HG03066 (cell line): ENCODE measurements at regions not wholly inside any gene's neighbourhood (a gene's known extent, or its start where the extent isn't known, plus 50 kb on each side); places are given as distances from the start of the nearest gene placed in this dataset.
A peak's percentile ranks its signal among the peaks of the same experiment; 100 is the strongest.
"Not testable (repeated sequence)": the region's sequence is repeated elsewhere in the genome, so short reads cannot be mapped to it uniquely, and the experiment has no call there.

Source experiments
- ATAC-seq: cut with Tn5 transposase; IDR thresholded peaks from one replicate; pipeline ENCODE4 v1.9.1; 2021; ENCODE audit warnings: low read depth; ENCODE audit not compliant: unreplicated experiment

DNA sequence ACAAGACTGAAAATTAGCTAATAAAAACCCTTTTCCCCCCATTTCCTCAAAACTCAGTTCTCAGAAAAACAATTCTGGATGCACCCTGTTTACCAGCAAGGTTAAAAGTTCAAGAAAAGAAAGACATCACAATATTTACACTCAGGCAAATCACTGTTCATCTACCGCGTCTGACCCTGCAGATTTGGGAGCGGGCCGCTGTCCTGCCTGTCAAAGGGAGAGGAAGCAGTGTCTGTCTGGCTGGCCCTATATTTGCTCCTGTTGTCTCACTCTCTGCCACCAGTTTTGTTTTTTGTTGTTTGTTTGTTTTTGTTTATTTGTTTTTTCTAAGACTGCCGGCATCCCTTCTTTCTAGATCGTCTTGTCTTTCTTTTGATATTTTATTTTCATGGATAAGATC, 299.4 kb downstream of the BCL2L11 start:
- not testable (repeated sequence) for ATAC-seq

DNA sequence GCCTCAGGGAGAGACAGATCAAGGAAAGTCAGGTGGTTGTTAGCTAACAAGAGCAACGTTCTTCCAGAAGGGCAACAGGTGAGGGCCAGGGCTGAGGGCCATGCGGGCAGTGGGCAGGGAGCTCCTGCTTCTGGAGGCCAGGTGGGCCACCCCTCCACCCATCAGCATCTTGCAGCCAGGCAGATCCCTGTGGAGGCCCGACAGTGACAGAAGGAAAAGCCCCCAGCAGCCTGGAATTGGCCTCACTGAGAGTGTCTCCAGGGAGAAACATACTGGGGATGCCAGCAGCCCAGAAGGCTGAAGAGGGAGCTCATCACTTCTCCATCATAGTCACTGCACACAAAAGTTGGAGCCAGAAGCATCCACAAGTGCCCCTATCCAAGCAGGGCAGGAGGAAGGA, 300.1 kb downstream of the BCL2L11 start:
- not testable (repeated sequence) for ATAC-seq

DNA sequence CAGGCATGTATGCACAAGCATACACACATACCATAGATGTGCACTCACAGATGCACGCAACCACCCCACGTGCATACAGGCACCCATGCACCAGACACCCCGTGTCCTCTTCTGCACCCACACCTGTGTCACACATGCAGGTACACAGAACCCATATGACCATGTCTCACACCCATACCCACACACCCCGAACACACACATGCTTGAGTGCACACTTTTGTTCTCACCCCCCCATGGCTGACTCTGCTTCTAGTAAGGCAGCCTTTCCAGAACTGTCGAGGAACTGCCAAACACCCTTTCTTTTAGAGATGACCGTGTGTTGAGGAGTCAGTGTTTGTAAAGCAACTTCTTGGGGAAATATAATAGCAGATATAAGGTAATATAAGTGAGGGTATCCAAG, 301.2 kb downstream of the BCL2L11 start:
- not testable (repeated sequence) for ATAC-seq

DNA sequence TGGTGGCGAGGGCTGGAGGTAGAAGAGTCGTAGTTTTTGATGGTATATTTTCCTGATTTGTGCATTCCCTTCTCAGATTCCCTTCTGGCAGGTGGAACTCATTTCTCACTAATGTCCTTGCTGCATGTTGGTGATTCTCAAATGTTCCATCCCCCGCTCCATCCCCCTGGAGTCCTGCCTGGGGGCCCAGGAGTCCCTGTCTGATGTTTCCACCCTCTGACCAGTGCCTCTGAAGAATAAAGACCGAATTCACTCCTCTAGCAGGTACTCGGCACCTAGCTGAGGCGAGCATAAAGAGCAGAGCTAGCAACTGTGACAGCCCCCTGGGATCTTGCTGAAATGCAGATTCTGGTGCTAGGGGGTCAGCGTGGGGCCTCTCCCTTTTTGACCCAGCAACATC, 301.8 kb downstream of the BCL2L11 start:
- not testable (repeated sequence) for ATAC-seq

DNA sequence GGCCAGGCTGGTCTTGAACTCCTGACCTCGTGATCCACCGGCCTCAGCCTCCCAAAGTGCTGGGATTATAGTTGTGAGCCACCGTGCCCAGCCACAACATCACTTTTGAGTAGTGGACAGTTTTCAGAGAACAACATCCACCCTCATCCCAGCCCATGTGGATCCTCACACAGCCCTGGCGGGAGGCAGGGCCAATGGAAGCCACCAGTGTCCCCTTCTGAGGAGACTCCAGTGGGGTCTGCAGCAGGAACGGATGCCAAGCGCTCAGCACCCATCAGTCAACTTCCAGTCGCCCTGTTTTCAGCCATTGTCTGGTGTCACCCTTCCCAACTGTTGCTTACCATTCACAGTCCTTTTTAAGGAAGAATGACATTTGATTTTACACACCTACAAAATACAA, 302.5 kb downstream of the BCL2L11 start:
- not testable (repeated sequence) for ATAC-seq

DNA sequence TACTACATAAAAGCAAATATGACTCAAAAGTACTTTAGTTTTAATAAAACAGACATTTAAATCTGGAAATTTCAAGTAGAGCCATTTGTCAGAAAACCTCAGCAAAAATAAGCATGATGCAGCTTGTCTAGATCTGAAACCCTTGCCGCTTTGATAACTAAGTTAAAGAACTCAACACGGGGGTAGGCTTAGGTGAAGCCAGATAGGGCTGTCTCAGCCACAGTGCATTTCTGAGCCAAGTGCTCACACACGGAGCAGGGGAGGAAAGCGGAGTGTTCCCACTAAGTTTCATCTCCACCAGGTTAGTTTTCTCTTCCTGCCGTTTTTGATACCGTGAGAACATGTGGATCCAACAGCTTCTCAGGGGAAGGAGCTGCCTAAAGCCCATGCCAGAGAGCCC, 303.5 kb downstream of the BCL2L11 start:
- ATAC-seq, result not testable (repeated sequence)

DNA sequence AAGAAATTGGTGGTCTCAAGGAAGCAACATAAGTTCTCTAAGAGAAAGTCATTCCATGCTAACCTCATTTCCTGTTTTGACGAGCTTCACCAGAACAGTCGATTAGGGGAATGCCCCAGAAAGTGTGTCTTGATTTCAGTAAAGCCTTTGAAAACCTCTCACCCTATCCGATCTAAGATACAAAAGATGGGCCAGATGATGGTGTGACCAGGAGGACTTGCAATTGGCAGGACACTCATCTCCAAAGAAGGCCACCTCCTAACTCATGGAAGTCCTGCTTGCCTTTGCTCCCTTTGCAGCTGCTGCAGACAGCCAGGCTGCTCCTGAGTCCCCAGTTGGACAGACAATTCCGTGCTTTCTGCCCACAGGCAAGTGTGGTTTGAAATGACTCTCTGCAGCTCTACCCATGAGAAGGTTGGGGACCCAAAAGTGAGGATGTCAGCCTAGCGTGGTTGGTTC, 304.2 kb downstream of the BCL2L11 start:
- not testable (repeated sequence) for ATAC-seq

DNA sequence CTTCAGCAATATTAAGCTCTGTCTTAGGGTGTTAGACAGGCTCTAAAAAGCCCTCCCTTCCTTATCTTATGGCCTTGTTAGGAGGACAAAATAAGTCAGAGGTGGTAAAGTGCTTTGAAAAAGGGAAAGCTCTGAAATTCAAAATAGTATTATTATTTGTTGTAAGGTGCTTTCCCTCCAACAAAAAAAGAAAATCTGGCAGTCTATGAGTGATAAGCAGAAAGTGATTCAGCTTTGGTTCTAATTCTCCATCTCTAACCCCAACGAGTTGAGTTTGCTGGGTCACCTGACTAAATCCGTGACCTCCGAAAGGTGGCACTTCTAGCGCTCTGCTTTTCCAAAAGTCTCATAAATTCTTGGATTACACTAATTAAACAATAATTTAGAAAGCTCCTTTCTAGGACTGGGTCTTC, 305.1 kb downstream of the BCL2L11 start:
- ATAC-seq, result not testable (repeated sequence)

DNA sequence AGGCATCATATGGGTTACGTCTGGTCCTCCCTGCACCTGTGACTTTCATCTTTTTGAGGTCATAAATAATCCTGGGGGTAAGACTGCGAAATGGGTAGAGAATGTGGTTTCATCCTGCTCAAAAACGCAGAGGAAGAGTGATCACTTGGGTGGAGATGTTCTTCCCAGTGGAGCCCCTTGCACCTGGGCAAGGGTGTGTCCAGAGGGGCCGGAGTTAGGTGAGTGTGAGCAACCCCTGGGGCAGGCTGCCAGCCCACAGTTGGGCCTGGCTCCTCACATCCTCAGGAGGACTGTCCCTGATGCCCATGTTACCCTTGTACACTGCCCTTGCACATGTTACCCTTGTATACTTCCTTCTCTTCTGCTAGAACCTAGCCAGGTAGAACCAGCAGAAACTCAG, 306.6 kb downstream of the BCL2L11 start:
- ATAC-seq, result not testable (repeated sequence)

DNA sequence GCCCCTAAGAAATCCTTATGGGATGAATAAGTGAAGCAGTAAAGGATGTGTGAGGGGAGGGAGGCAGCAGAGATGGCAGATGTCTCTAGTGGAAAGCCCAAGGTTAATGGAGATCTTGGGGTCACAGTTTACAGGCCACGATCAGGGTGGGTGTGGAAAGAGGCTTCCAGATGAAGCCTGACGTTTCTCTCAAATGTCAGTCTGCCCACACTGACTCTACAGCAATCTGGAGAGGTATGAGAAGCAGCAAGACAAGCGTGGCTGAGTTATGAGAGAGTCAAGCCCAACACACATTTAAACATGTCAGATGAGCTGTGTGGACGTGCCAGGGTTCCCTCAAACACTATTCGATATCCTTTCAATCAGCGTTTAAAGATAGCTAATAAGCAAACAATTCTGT, 308.2 kb downstream of the BCL2L11 start:
- not testable (repeated sequence) for ATAC-seq

DNA sequence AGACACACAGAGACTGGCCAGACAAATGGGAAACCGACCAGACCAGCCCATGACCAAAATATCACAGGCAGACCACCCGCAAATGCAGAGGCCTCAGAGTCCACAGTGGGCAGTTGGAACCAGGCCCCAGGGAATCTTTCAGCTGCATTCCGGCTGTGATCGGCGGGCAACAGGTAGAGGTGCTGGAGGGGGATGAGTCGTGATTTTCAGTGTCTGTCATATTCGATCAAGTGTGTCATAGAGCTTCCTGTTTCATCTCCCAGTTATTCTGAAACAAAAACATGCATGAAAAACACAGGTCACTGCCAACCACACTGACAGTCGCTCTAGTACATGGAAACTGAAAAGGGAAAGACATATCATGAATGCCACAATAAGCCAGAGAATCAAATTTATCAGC, 308.6 kb downstream of the BCL2L11 start:
- peak; percentile 52 for ATAC-seq

DNA sequence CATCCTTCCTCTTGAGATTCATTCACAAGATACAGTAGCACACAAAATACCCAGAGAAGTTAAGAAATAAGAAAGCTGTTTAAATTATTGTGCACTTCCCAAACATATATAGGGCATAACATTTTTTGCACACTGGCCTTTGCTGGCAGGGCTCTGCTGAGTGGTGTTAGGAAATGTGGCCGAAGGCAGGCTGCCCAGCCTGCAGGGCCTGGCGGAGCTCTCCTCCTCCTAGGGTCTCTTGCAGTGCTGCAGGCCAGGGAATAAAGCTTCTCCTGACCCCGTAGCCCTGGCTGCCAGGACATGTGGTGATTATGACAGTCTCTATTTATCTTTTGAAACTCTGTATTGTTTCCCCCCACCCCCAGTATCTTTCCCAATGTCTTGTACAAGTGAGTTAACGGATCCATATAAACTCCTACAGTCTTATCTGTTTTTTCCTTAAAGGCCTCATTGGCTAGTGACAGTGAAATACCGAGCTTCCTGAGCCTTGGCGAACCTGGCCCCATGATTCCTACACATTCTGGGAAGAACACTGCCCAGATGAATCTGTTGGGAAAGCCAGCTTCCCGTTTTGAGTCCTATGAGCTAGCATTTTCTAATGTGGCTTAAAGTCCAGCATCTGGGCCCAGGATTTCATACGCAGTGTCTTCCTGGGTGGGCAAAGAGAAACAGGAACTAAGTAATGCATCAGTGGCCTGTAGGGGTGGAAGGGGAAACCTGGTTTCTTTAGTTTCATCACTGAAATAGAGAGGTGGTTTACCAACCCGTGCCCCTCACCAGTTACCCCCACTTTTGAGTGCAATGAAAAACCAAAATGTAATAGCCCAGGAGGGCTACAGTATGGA, 310.3 kb downstream of the BCL2L11 start:
- ATAC-seq, result peak; percentile 58

DNA sequence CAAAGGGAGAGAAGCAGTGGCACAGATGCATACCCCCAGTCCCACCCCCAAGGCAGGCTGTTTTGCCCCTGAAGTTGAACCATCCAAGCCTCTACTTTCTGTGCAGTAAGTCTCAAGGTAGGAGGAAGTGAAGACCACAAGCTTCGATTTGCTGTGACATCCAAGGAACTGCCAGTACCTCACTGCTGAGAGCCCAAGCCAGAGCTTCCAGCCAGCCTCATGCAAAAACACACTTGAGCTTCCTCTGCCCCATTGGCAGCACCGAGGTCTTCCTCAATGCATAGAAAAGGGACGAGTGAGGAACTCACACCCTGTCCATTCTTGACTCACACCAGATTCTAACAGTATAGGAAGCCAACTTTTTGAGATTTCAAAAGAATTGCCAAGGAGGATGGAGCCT, 311.7 kb downstream of the BCL2L11 start:
- not testable (repeated sequence) for ATAC-seq

DNA sequence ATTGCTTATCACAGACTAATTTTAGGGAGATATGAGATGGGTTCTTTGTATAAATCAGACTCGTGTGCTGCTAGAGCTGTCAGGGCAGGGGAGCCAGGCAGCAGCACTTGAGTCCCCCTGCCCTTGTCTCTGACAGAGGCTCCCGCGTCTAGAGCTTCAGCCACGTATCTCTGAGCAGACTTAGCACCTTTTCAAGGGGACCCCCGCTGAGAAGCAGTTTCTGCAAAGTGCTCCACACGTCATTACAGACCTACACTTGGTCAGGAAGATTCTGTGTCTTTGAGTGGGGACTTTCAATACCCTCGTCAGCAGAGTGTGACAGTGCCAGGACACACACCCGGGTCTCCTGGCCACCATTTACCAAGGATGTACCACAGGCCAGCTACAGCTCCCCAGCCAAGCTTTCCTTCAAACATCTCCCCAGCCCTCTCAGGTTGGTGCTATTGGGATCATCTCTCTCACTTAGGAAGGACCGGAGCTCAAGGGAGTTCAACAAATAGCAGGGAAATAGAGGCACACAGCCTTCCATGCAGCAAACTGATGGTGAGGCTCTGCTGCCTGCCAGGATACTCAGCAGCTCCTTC, 312.3 kb downstream of the BCL2L11 start:
- not testable (repeated sequence) for ATAC-seq

DNA sequence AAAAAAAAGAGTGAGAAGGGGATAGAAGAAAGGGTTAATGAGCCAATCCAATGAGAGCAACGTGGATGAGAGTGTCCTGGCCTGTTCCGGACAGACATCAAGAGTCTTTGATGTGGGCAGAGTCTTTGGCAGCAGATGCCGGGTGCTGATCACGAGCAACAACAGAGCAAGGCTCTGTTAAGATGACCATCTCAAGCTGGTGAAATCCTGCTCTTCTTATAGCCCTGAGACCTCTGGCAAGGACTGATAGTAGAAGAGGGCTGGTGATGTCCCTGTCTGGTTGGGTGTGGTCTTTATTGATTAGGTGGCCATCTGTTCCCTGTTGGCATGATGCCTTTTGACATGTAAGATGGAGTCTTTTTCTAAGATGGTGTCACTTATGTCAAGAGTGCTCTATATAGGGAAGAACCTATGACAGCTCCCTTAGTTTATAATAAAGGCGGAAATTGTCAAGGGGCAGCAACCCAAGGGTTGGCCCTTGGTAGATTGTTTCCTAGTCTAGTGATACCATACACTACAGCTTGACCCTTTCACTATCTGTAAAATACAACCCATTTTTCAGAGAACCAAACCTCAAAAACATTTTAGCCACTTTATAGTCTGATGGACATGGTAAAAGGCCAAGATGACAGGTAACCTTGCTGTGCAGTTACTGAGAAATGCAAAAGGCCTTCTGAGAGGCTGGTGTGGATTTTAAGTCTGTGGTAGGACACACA, 313.3 kb downstream of the BCL2L11 start:
- ATAC-seq, result not testable (repeated sequence)

DNA sequence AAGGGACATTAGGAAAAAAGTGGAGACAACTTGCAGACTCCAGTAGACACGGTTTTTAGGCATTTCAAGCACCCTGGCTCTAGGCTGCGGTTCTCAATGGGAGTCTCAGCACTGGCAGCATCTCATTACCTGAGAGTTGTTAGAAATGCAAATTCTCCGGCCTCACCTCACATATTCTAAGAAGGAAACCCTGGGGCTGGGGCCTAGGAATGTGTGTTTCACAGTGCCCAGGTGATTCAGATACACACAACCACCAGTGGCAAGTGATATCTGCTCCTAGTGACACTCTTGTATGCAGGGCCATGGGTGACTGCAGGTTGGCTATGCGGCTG, 313.9 kb downstream of the BCL2L11 start:
- ATAC-seq, result not testable (repeated sequence)

DNA sequence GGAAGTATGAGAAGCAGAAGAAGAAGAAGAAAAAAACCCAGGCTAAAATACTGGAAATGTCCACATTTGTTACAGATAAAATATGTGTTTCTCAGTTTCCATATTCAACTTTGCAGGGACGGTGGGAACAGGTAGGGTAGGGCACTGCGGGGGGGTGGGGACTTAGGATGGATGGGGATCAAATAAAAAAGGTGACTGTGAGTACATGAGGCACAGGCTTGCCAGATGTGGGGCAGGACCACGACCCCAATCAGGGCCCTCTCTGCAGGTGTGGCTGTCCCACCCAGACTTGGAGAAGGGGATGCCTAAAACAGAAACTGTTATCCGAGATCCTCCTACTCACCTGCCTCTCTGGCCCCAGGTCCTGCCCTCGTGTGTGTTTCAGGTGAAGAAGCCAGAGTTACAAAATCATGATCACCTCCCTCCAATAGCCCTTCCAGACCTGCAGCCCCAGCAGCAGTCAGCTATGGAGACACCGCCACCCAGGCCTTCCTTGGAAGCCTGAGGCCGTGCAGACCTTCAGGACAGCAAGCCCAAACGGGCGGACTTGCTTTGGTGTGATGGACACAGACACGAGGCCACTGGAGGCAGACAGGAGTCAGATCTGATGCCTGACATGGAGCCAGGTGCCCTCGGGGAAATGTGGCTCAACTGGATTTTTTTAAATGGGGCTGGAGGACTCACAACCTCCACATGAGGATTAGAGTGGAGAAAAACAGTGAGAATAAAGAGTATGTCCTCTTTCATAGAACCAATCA, 315.0 kb downstream of the BCL2L11 start:
- ATAC-seq, result not testable (repeated sequence)

DNA sequence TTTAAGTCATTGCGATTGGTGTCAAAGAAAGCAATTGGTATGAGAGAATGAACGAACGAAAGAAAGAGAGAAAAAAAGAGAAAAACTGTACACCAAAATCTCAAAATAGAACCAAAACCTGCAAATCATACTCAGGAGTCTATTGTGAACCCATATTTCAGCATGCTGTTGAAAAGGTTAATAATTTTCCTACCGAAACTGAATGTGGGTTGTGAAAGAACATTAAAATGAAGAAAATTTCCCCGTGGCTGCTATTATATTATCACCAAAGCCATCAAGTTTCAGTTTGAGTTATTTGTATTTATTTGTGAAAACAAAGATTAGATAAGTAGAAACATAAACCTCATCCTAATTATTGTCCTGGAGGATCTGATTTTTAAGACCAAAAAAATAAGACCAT, 315.7 kb downstream of the BCL2L11 start:
- peak; percentile 43 for ATAC-seq

DNA sequence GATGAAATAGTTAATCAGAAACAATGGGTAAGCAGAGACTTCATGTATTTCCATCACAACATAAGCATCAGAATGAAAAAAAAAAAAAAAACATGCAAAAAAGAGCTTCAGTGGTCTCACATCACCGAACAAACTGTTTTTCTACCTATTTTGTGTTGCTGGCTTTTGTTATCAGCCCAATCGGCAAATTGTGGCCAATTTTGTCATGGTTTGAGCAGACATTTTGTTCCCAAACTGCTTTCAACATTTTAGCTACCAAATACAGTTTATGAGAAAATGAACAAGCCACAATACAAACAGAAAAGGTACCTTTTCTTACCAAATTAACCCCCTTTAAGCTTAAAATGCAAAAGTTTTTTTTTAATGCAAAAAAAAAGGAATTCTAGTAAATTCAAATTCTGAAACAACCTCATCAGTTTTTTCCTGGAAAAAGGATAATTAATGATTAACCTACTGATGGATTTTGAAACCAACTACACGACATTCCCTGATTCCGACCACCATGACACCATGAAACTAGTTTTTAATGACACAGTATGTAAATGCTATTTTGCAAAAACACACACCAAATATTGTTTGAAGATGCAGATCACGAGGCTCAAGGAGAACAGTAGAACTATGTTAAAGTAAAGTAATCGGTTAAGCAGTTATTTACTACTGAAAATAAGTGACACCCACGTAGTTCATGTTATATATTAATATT, 316.7 kb downstream of the BCL2L11 start:
- not testable (repeated sequence) for ATAC-seq

DNA sequence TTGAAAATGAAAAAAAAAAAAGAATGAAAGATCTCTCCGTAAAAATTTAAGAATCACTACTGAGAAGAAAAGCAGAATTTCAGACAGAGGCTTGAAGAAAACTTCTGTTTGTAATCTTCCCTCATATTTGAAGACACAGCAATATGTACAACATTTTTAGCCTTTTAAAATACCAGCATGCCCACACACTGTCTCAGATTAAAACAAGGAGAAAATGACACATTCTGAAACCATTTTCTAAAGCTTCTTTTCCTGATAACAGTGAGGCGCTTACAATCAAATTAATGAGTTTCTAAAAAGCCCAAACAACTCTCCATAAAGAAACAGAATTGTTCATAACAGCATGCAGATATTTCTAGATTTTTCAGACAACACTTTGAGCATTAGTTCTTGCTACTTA, 317.4 kb downstream of the BCL2L11 start:
- not testable (repeated sequence) for ATAC-seq
